OCI-M1 (cell line): ENCODE measurements at regions not wholly inside any gene's neighbourhood (a gene's known extent, or its start where the extent isn't known, plus 50 kb on each side); places are given as distances from the start of the nearest gene placed in this dataset.
A peak's percentile ranks its signal among the peaks of the same experiment; 100 is the strongest.
"Not testable (repeated sequence)": the region's sequence is repeated elsewhere in the genome, so short reads cannot be mapped to it uniquely, and the experiment has no call there.

ENCODE experiments used
- DNase-seq: peaks from one replicate; lab custom pipeline; 2025; lab: John Stamatoyannopoulos, UW

DNA sequence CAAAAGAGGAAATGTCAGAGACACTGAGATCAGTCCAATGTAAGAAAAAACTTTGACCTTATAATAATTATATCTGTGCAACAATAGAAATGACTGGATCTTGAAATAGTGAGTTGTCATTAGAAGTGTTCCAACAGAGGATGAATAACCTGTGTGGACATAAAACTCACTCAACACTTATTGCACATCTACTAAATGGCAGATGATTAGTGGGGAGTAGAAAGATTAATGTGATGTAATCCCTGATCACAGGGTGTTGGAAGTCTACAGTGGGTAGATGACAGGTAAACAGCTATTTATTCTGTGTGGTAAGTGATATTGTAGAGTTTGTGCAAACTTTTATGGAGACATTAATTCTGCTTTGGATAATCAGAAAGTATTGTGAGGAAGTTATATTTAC is 177.3 kb upstream of the HMHB1 start:
- no peak for DNase-seq

- no peak for DNase-seq
Measured at GRCh38 chr5:143629871-143630659, 181.9 kb upstream of the HMHB1 start.

GRCh38 chr5:143625048-143625447 is 186.9 kb upstream of the HMHB1 start:
- not testable (repeated sequence) for DNase-seq

DNA sequence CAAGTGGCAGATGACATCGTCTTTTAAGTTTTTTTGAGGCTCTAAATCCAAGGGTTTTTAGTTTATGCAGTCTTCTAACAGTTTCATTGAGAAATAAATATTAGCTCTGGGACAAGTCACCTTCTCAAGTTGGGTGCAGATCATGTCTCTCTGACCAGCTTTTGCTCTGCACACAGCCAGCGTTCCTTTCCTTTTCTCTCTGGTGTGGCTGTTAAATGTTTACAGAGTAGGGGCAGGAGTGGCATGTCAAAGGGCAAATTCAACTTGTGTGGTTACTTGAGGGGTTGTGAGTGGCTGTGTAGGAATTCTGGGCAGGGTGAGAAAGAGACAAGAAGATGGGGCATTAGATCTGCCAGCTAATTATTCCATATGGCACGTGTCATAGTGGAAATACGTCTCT is 187.5 kb upstream of the HMHB1 start:
- no peak for DNase-seq

DNA sequence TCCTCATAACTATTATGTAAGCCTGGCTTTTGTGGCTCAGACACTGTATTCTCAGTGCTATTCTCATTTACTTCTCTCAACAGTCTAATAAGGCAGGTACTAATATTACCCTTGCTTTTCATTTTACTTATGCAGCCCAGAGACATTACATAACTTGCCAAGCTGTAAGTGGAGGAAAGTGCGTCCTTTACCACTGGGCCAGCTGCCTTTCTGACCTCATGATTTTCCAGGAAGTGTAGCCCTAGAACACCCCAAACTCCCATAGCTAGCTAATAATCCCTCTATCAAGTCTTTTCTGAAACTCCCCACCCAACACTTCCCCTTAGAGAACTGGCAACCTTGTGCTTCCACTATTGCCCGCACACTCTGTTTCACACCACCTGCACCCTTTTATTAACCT is 192.9 kb upstream of the HMHB1 start:
- no peak for DNase-seq

DNA sequence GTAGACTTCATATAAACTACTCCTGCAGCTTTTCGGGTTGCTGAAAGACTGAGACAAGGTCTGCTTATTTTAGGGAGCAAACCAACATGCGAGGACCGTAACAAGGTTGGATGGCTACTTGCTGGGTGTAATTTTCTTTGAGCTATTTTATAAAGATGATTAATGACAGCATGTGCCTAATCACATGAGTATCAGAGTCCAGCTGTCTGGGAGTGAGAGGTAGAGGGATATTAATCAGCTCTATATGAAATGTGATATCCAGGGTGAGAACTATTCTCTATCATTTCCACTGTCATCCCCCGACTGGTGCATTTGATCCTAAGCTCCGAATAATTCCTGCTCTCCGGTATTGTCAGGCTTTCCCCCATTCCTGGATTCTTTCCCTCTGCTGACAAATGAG is 193.8 kb upstream of the HMHB1 start:
- no peak for DNase-seq

DNA sequence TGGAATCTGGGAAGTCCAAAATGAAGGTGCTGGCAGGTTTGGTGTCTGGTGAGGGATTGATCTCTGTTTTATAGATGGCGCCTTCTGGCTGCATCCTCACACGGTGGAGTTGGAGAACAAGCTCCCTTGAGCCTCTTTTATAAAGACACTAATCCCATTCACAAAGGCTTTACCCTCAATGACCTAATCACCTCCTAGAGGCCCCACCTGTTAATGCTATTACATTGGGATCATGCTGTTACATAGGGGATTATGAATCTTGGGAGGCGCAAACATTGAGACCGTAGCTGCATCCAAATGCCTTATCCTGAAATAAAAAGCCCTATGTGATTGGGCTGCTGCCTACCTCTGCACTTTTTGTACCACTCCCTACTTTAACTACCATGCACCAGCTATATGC is 197.1 kb upstream of the HMHB1 start:
- no peak for DNase-seq

DNA sequence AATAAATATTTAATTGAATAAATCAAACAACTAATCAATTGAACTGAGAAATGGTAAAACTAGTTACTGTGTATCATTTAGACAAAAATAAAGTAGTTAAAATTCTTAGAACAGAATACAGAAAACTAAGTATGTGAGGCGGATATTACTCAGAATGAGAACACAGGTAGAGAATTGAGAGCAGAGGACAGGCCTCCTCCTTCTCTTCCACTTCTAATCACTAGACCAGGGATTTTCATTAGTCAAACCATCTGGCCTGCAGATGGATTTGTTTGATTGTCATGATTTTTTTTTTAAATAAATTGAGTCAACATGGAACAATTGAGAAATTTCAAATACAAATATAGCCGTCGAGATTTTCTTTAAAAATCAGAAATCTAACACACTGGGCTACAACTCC is 198.6 kb upstream of the HMHB1 start:
- no peak for DNase-seq

- no peak for DNase-seq
Measured at GRCh38 chr5:143610946-143611345, 201.0 kb upstream of the HMHB1 start.

DNA sequence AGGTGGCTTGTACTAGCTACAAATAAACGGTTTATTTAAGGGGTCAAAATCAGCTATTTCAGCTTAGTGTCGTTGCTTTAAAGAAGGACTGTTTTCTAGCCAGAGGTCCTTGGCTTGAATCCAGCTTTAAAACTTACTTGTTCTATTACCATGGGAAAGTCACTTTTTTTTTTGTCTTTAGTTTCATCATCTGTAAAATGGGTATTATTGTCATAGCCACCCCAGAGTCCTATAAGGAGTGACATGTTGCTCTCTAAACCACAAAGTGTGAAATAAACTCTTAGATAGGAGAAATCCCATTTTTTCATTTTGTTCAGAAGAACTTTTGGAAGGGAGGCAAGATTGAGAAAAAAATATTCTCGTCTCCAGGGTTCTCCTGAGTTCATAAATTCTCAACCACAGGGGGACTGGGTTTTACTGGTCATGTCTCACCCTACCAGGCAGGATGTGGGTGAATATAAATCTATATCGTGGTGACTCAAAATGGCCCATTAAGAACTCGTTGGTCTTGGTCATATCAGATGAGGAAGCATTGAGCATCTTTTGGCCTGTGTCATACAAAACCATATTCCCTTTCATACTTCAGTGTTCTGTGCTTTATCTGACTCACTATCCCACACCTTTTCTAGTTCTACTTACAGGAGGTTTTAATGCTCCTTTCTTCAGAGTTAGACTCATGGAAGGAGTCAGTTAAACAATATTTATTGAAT is 202.7 kb upstream of the NR3C1 start:
- peak; percentile 10 for DNase-seq

DNA sequence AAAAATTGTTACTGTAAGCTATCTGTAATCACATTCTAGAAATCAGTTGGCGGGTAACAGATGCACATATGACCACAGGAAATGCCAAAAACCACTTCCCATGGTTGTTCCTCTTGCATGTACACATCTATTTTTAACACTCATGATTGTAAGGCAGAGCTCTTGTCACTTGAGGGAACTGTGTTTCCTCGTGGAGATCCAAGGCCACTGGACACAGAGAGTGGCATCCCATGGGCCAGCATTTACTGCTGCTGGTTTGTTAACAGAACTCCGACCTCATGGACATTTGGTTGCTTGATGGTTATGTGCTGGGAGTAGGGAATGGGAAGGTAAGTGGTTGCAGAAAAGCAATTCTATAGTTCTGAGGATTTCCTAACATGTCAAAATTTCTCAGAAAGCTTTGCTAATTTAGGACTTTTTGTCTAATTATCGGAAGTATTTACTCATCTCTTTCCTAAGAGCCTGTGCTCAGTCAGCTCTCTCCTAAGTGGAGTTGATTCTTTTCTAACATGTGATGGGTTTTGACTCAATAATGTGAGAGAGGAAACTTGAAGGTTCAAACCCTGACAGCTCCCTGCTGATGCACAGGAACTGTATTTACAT is 202.0 kb upstream of the NR3C1 start:
- peak; percentile 63 for DNase-seq

DNA sequence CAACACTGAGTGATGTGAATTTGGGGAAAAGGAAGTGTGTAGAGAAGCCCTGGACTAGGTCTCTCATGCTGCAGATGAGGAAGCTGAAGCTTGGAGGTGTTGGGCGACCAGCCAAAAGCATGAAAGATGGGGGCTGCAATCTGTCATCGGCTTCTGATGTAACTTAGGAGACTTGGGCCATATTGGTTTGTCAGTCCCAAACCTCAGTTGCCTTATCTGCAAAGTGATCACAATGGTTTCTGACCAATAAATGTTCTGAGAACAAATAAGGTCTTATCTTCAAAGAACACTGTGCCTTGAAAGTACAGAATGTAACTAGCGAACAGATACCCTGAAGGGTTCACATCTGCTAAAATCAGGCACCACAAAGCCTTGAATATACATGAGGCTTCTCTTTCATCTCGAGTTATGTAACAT is 198.4 kb upstream of the NR3C1 start:
- DNase-seq, result peak; percentile 91

DNA sequence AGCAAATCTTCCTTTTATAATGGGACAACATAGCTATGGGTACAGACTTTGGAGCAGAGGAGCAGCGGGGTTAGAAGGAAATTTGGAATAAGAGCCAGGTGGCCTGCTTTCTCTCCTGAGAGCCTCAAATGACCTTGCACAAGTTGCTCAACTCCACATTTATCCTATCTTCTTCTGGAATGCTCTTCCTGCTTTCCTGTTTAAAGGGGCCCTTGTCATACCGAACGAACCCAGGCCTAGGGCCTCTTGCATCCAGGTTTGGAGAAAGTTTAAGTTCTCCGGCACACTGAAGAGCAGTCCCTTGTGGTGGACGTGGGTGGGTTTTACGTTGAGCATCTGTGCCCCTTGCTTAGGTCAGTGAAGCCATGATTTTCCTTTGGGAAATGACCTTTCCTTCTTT is 197.9 kb upstream of the NR3C1 start:
- no peak for DNase-seq

DNA sequence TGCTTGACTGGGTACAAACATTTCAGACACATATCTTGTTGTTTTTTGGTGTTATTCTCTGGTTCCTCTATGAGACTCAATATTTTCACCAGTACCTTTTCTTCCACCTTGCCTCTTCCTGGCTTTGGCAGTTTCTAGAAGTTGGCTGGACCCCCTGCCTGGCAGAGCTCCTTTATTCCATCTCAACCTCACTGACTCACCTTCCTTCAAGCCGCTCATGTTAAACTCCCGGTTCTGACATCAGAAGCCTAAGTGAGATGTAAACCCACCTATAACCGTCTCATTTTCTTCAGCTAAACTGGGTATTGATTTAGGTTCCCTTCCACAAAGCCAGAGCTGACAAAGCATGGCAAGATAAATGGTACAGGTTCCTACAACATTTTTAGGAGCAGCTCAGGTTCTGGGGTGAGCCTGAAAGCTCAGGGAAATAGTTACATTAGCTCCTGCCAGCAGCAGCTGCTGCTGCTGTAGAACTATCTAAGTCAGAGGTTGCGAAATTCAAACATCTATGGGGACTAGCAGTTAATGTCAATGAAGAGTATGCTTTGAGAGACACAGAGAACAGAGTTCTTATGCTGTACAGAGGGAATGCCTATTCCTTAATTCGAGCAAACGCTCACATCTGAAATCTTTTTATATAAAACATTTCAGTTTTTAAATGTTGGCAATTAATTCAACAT is 197.1 kb upstream of the NR3C1 start:
- peak; percentile 13 for DNase-seq

GRCh38 chr5:143599474-143599873 is 196.0 kb upstream of the NR3C1 start:
- no peak for DNase-seq

- DNase-seq, result no peak
Measured at GRCh38 chr5:143596824-143597223, 193.3 kb upstream of the NR3C1 start.

DNA sequence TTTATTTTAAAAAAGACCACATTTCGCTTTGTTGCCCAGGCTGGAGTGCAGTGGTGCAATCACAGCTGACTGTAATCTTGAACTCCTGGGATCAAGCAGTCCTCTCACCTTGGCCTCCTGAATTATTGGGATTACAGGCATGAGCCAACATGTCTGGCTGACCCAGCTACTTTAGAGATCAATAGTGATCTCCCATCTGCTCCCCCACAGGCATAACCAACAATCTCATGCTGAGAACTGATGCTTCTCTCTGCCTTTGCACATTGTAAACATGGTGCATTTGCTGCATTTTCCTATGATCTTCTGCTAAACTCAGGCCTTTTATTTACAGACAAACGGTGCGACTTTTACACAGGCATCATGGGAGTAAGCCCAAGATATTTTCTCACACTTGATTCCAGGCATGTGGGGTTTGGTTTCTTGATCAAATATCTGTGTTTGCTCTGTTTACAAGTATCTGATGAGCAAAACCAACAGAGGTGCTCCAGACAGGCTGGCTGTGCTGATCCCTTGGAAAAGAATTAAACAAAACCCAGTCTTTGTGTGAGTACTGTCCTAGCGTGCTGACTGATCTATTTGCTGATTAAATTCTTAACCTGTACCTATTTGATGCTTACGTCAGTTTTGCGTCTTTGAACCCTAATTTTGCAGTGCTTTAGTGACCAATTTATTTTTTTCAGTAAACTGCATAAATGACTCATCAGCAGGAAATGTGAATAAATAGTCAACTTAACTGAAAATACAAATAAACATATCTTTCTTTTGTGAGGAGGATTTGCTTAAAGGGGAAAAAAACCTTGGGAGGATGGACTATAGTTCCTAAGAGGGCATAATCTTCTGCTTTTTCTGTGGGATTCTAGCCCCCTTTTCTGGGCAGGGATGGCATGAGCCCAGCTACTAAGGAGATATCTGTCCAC is 191.7 kb upstream of the NR3C1 start:
- no peak for DNase-seq

- DNase-seq, result no peak
Measured at GRCh38 chr5:143593723-143594122, 190.2 kb upstream of the NR3C1 start.

DNA sequence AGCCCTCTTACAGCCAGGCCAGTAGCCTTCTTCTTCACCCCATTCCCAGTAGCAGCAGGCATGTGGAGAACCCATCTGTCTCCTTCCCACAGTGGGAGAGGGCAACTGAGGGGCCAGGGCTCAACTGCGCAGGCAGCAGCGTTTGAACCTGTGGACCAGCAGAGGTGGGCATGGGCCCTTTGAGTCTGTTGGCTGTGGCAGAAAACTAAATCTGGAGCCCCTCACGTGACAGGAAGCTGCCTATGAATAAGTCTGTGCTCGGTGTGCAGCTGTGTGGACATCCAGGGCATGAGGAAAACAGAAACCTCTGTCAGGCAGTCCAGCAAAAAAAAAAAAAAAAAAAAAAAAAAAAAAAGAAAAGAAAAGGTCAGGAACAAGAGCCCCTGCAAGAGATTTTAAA is 189.2 kb upstream of the NR3C1 start:
- no peak for DNase-seq

GRCh38 chr5:143588933-143589662 is 185.6 kb upstream of the NR3C1 start:
- peak; percentile 18 for DNase-seq

GRCh38 chr5:143588121-143588520 is 184.6 kb upstream of the NR3C1 start:
- DNase-seq, result not testable (repeated sequence)
